IMR-90 (cell line): ENCODE measurements at regions not wholly inside any gene's neighbourhood (a gene's known extent, or its start where the extent isn't known, plus 50 kb on each side); places are given as distances from the start of the nearest gene placed in this dataset.

Experiments used
- ATAC-seq: fragments of 200-7000 bp; cut with Tn5 transposase; 2 replicates; pipeline ENCODE4 v1.9.1; 2020; ENCODE audit warnings: low read depth, mild to moderate bottlenecking, moderate library complexity
- BruUV-seq: library from RNA; stranded (reverse); fragments of 400-500 nt; replicated peaks from 2 replicates; lab custom pipeline; 2021; lab: Mats Ljungman, UMichigan
- CTCF ChIA-PET: fragments of 300-600 bp; formaldehyde crosslinking; extraction: SDS; loops from one replicate; lab custom pipeline; 2021; ENCODE audit warnings: antibody characterized with exemption; lab: Yijun Ruan, JAX
- POLR2A ChIA-PET: fragments of 300-600 bp; sonication (Branson Sonifier 250); formaldehyde crosslinking; loops from one replicate; lab custom pipeline; 2022; ENCODE audit warnings: antibody characterized with exemption; ENCODE audit not compliant: unreplicated experiment; lab: Charles Lee
- DNase-seq: peaks from one replicate; pipeline ENCODE4 v3.0.0; 2013
- H2AFZ ChIP-seq: replicated peaks from 2 replicates; pipeline ENCODE3; 2013; ENCODE audit warnings: low read length, mild to moderate bottlenecking; ENCODE audit not compliant: poor library complexity
- H2AK5ac ChIP-seq: 2 replicates; pipeline ENCODE4 v1.6.1; 2013; ENCODE audit warnings: low read depth, low read length, inconsistent platforms
- H2AK9ac ChIP-seq: replicated peaks from 2 replicates; pipeline ENCODE3; 2013; ENCODE audit warnings: mild to moderate bottlenecking, low read depth, low read length, moderate library complexity; ENCODE audit not compliant: poor library complexity
- H2BK120ac ChIP-seq: 2 replicates; pipeline ENCODE4 v1.6.1; 2013; ENCODE audit warnings: low read depth, low read length, inconsistent platforms
- H2BK15ac ChIP-seq: 3 replicates; pipeline ENCODE4 v1.6.1; 2013; ENCODE audit warnings: low read depth, low read length, inconsistent platforms
- H2BK20ac ChIP-seq: 2 replicates; pipeline ENCODE4 v1.6.1; 2013; ENCODE audit warnings: low read depth, mild to moderate bottlenecking, inconsistent platforms, low read length, moderate library complexity
- H2BK5ac ChIP-seq: 2 replicates; pipeline ENCODE4 v1.6.1; 2013; ENCODE audit warnings: mild to moderate bottlenecking, low read depth, low read length, inconsistent platforms; ENCODE audit not compliant: poor library complexity, severe bottlenecking
- H3K14ac ChIP-seq: replicated peaks from 2 replicates; pipeline ENCODE4 v1.6.1; 2013; ENCODE audit warnings: low read depth, low read length, inconsistent platforms
- H3K18ac ChIP-seq: 2 replicates; pipeline ENCODE4 v1.6.1; 2013; ENCODE audit warnings: low read depth, low read length, control low read depth
- H3K23ac ChIP-seq: 2 replicates; pipeline ENCODE4 v1.6.1; 2013; ENCODE audit warnings: low read depth, low read length, inconsistent platforms
- H3K27ac ChIP-seq: 2 replicates; pipeline ENCODE4 v1.5.1; 2013; ENCODE audit warnings: mild to moderate bottlenecking, control low read depth, low read length; ENCODE audit not compliant: insufficient read depth
- H3K27me3 ChIP-seq: 2 replicates; pipeline ENCODE4 v1.6.1; 2013; ENCODE audit warnings: low read length; ENCODE audit not compliant: control insufficient read depth, insufficient read depth
- H3K36me3 ChIP-seq: 2 replicates; pipeline ENCODE4 v1.6.1; 2013; ENCODE audit warnings: low read length, mixed read lengths; ENCODE audit not compliant: control insufficient read depth, insufficient read depth
- H3K4ac ChIP-seq: 2 replicates; pipeline ENCODE4 v1.6.1; 2013; ENCODE audit warnings: low read depth, low read length, inconsistent platforms
- H3K4me1 ChIP-seq: 2 replicates; pipeline ENCODE4 v1.6.1; 2013; ENCODE audit warnings: low read length, mixed read lengths; ENCODE audit not compliant: control insufficient read depth, insufficient read depth
- H3K4me2 ChIP-seq: 2 replicates; pipeline ENCODE4 v1.6.1; 2013; ENCODE audit warnings: low read depth, mild to moderate bottlenecking, control low read depth, low read length, moderate library complexity
- H3K4me3 ChIP-seq: 2 replicates; pipeline ENCODE4 v1.5.1; 2013; ENCODE audit warnings: low read depth, mild to moderate bottlenecking, control low read depth, low read length, moderate library complexity; ENCODE audit not compliant: insufficient read depth
- H3K56ac ChIP-seq: 2 replicates; pipeline ENCODE4 v1.6.1; 2013; ENCODE audit warnings: low read length, inconsistent platforms; ENCODE audit not compliant: insufficient read depth; ENCODE audit errors: extremely low read depth
- H3K79me1 ChIP-seq, 2 experiments: 2 replicates each; pipeline ENCODE4 v1.6.1; 2013; ENCODE audit warnings: low read length in 2 of 2, inconsistent platforms in 1 of 2, low read depth in 1 of 2
- H3K9ac ChIP-seq: 2 replicates; pipeline ENCODE4 v1.6.1; 2013; ENCODE audit warnings: low read depth, low read length, control low read depth
- H3K9me1 ChIP-seq: 2 replicates; pipeline ENCODE4 v1.6.1; 2013; ENCODE audit warnings: low read length, inconsistent platforms; ENCODE audit not compliant: insufficient read depth
- H3K9me3 ChIP-seq: 2 replicates; pipeline ENCODE4 v1.6.1; 2013; ENCODE audit warnings: low read length; ENCODE audit not compliant: control insufficient read depth, insufficient read depth
- H4K20me1 ChIP-seq: 2 replicates; pipeline ENCODE4 v1.6.1; 2013; ENCODE audit warnings: low read length, inconsistent platforms; ENCODE audit not compliant: insufficient read depth
- H4K5ac ChIP-seq: 2 replicates; pipeline ENCODE4 v1.6.1; 2013; ENCODE audit warnings: mild to moderate bottlenecking, low read depth, low read length, control low read depth
- H4K8ac ChIP-seq, 2 experiments: 2 replicates each; pipeline ENCODE4 v1.6.1; 2013; ENCODE audit warnings: low read depth in 2 of 2, low read length in 2 of 2, control low read depth in 1 of 2, inconsistent platforms in 1 of 2
- H4K91ac ChIP-seq: 2 replicates; pipeline ENCODE4 v1.6.1; 2013; ENCODE audit warnings: low read depth, low read length, inconsistent platforms; ENCODE audit not compliant: insufficient read depth
- CHD1 ChIP-seq: IDR thresholded peaks from 2 replicates; pipeline ENCODE4 v1.6.1; 2012; ENCODE audit warnings: low read depth, low read length, improper control_type of control experiment
- MAZ ChIP-seq: IDR thresholded peaks from 2 replicates; pipeline ENCODE4 v1.6.1; 2012; ENCODE audit warnings: low read depth, mild to moderate bottlenecking, low read length, improper control_type of control experiment, moderate library complexity, borderline replicate concordance
- NFE2L2 ChIP-seq: fragments of 150-350 bp; IDR thresholded peaks from 2 replicates; pipeline ENCODE4 v1.6.1; 2016; ENCODE audit warnings: low read depth, mild to moderate bottlenecking, low read length
- RAD21 ChIP-seq: IDR thresholded peaks from 2 replicates; pipeline ENCODE4 v1.6.1; 2012; ENCODE audit warnings: low read length, improper control_type of control experiment
- RFX5 ChIP-seq: IDR thresholded peaks from 2 replicates; pipeline ENCODE4 v1.8.0; 2012; ENCODE audit warnings: low read depth, mild to moderate bottlenecking, low read length, moderate library complexity
- WGBS, 2 experiments: methylation state at CpG; one replicate each; pipeline versions ENCODE4 v1.1.5 to v1.1.7; 2013; ENCODE audit warnings: missing lambda C conversion rate in 2 of 2; ENCODE audit not compliant: insufficient read length in 1 of 2; ENCODE audit errors: extremely low coverage in 2 of 2; 5-methylcytosine and 5-hydroxymethylcytosine counted together
- dilution Hi-C: fragments of 300-500 bp; cut with HindIII; formaldehyde crosslinking; loops from one replicate; pipeline ENCODE4 v1.14.3; 2018; ENCODE audit warnings: low sequenced_read_pairs; ENCODE audit not compliant: unreplicated experiment
- in situ Hi-C: fragments of 300-500 bp; cut with MboI; formaldehyde crosslinking; loops from 3 replicates; pipeline ENCODE4 v1.14.3; 2019; ENCODE audit warnings: low sequenced_read_pairs, inconsistent platforms, mixed read lengths
- intact Hi-C: fragments of 100-400 bp; cut with micrococcal nuclease; formaldehyde crosslinking; loops from 2 replicates; pipeline ENCODE4 v1.10.0; 2022
- TF ChIP-seq, protein P1 (sequence below): conservative IDR thresholded peaks from 2 replicates; pipeline ENCODE4 v1.5.1; 2012; ENCODE audit warnings: mild to moderate bottlenecking, low read depth, low read length, improper control_type of control experiment

DNA sequence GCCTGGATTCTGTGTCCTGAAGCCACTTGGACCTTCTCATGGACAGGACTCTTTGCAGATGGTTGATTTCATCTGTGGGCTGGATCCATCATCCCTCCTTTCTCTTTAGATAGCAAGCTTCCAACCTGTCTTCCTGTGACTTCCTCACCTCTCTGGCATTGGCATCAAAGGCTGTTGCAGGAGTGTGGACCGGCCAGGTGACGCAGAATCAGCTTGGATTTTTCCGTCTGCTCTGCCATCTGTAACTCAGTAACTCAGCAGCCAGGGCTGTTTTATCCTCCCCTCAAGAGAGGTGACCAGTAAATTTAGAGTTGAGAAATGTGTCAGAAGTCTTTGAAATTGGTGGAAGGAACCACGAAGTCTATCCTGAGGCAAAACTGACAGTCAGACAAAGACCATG, 701.7 kb upstream of the TMEM132C start:
- ChIA-PET CTCF (interaction anchor here (0.6 kb wide), 1 partner anchor 99 kb away, joined by 3 read pairs; no protein-coding TSS in a partner anchor), POLR2A (no interaction called here)
- H2BK20ac ChIP-seq, result no peak overlapping the region
- no peak overlapping the region for H2BK5ac ChIP-seq
- WGBS, 2 experiments, result 100% methylated on average over 1 of the region's 4 CpGs; no CpG with 5 or more reads in 1 of the 2 experiments
- no peaks in the 10 kb centered on the region for H4K20me1 ChIP-seq
- H2AFZ ChIP-seq, result no peak overlapping the region
- H3K36me3 ChIP-seq, result no peaks in the 10 kb centered on the region
- intact Hi-C loops, result no loop called here
- H3K27ac ChIP-seq, result no peak overlapping the region
- H3K9me3 ChIP-seq, result no peaks in the 10 kb centered on the region; the same call in none of the 2 replicates
- H3K4me3 ChIP-seq, result no peak overlapping the region
- no peaks in the 10 kb centered on the region for H3K79me1 ChIP-seq
- no peak overlapping the region for H4K8ac ChIP-seq
- H3K18ac ChIP-seq, result no peak overlapping the region
- H4K5ac ChIP-seq, result no peak overlapping the region
- no peak overlapping the region for H3K4ac ChIP-seq
- H2BK120ac ChIP-seq, result no peak overlapping the region
- H2AK9ac ChIP-seq, result no peak overlapping the region
- no peak overlapping the region for H3K4me2 ChIP-seq
- dilution Hi-C loops, result no loop called here
- in situ Hi-C loops, result no loop called here
- H3K23ac ChIP-seq, result no peak overlapping the region
- H3K56ac ChIP-seq, result no peak overlapping the region
- H4K91ac ChIP-seq, result no peak overlapping the region
- no peaks in the 10 kb centered on the region for H3K4me1 ChIP-seq
- ATAC-seq (no peak), DNase-seq (no peak)
- H2AK5ac ChIP-seq, result no peak overlapping the region
- no peak overlapping the region for H2BK15ac ChIP-seq
- BruUV-seq, result no TSS peak
- no peak overlapping the region for H3K14ac ChIP-seq
- TF ChIP-seq MAZ (no peak), RAD21 (no peak), RFX5 (no peak), NFE2L2 (no peak), CHD1 (no peak)
- TF ChIP-seq, protein P1, sequence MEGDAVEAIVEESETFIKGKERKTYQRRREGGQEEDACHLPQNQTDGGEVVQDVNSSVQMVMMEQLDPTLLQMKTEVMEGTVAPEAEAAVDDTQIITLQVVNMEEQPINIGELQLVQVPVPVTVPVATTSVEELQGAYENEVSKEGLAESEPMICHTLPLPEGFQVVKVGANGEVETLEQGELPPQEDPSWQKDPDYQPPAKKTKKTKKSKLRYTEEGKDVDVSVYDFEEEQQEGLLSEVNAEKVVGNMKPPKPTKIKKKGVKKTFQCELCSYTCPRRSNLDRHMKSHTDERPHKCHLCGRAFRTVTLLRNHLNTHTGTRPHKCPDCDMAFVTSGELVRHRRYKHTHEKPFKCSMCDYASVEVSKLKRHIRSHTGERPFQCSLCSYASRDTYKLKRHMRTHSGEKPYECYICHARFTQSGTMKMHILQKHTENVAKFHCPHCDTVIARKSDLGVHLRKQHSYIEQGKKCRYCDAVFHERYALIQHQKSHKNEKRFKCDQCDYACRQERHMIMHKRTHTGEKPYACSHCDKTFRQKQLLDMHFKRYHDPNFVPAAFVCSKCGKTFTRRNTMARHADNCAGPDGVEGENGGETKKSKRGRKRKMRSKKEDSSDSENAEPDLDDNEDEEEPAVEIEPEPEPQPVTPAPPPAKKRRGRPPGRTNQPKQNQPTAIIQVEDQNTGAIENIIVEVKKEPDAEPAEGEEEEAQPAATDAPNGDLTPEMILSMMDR, result no peak
- H3K9ac ChIP-seq, result no peak overlapping the region
- H3K9me1 ChIP-seq, result no peaks in the 10 kb centered on the region
- H3K27me3 ChIP-seq, result no peaks in the 10 kb centered on the region
